ENCODE measurements at regions not wholly inside any gene's neighbourhood (a gene's known extent, or its start where the extent isn't known, plus 50 kb on each side); places are given as distances from the start of the nearest gene placed in this dataset.
"Not testable (repeated sequence)": the region's sequence is repeated elsewhere in the genome, so short reads cannot be mapped to it uniquely, and the experiment has no call there.

GRCh38 chr2:107556038-107556627 lies 270.6 kb upstream of the RGPD4 start:
- Histone ChIP-seq H3K9ac (no peak overlapping the region), H4K20me1 (no peaks in the 10 kb centered on the region), H3K9me3 (replicated peaks in 1 of 11) (peaks cover 29 to 55% (median 48%) of the 10 kb centered on the region in 11 experiments), H3K27me3 (no peaks in the 10 kb centered on the region), H3K4me1 (no peaks in the 10 kb centered on the region), H3K4me3 (no peak overlapping the region; a peak in 1 of 20 replicates), H3K4me2 (no peak overlapping the region), H3K27ac (no peak overlapping the region), H3K36me3 (no peaks in the 10 kb centered on the region)
- no peak for TF ChIP-seq Cebpa-rat (IDR thresholded peaks at IDR 0.05)

DNA sequence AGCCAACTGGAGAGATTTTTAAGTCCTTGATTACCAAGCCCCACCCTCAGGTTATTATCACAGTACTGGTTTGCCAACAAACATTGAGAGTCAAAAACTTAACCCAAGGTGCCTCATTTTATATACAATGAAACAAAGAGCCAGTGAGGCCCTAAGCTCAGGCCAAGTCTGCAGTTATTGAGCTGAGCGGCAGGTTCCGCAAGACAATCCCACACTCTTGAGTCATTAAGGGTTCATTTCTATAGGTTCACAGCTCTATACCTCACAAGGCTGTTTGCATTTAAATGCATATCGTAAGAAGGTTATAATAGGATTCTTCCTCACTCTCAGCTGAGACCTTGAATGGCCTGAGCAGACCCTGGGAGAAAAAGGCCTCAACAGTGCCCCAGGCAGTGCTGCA lies 268.4 kb upstream of the RGPD4 start:
- no peaks in the 10 kb centered on the region for H3K36me3 ChIP-seq
- no peak for TF ChIP-seq Cebpa-rat (IDR thresholded peaks at IDR 0.05)
- no peak overlapping the region for H3K4me3 ChIP-seq
- H3K4me1 ChIP-seq: no peaks in the 10 kb centered on the region
- no peak overlapping the region for H3K4me2 ChIP-seq
- no peaks in the 10 kb centered on the region for H3K27me3 ChIP-seq
- H3K9me3 ChIP-seq (replicated peaks in 1 of 11): peaks cover 29 to 55% (median 48%) of the 10 kb centered on the region in 11 experiments
- no peaks in the 10 kb centered on the region for H4K20me1 ChIP-seq
- H3K27ac ChIP-seq: no peak overlapping the region
- no peak overlapping the region for H3K9ac ChIP-seq

GRCh38 chr2:107569496-107569895 lies 257.2 kb upstream of the RGPD4 start:
- no peak overlapping the region for H3K9ac ChIP-seq
- peaks cover 0 to 10% (median 4%) of the 10 kb centered on the region in 10 experiments; a peak in 9 of 20 replicates for H3K4me1 ChIP-seq
- H3K36me3 ChIP-seq: no peaks in the 10 kb centered on the region
- H3K9me3 ChIP-seq (replicated peaks in 1 of 11): no peaks in the 10 kb centered on the region
- no peak overlapping the region for H3K27ac ChIP-seq
- H4K20me1 ChIP-seq: no peaks in the 10 kb centered on the region
- TF ChIP-seq Cebpa-rat (IDR thresholded peaks at IDR 0.05): no peak
- H3K27me3 ChIP-seq: no peaks in the 10 kb centered on the region
- no peak overlapping the region for H3K4me2 ChIP-seq
- no peak overlapping the region for H3K4me3 ChIP-seq

GRCh38 chr2:107570876-107571275 lies 255.8 kb upstream of the RGPD4 start:
- no peaks in the 10 kb centered on the region for H3K9me3 ChIP-seq (replicated peaks in 1 of 11)
- TF ChIP-seq Cebpa-rat (IDR thresholded peaks at IDR 0.05): no peak
- no peaks in the 10 kb centered on the region for H3K27me3 ChIP-seq
- no peak overlapping the region for H3K9ac ChIP-seq
- H3K4me3 ChIP-seq: no peak overlapping the region
- no peak overlapping the region for H3K27ac ChIP-seq
- H3K4me2 ChIP-seq: no peak overlapping the region
- no peaks in the 10 kb centered on the region for H3K36me3 ChIP-seq
- peaks cover 0 to 10% (median 4%) of the 10 kb centered on the region in 10 experiments; a peak in 9 of 20 replicates for H3K4me1 ChIP-seq
- H4K20me1 ChIP-seq: no peaks in the 10 kb centered on the region

- not testable (repeated sequence) for H3K4me3 ChIP-seq; H3K9me3 ChIP-seq (replicated peaks in 1 of 11); H3K9ac ChIP-seq; H4K20me1 ChIP-seq; H3K4me1 ChIP-seq; H3K27me3 ChIP-seq; H3K4me2 ChIP-seq; H3K27ac ChIP-seq; H3K36me3 ChIP-seq
Measured at GRCh38 chr2:107572890-107573289, 253.8 kb upstream of the RGPD4 start.

GRCh38 chr2:107576991-107577390 lies 249.7 kb upstream of the RGPD4 start:
- no peaks in the 10 kb centered on the region for H3K27me3 ChIP-seq
- H3K9me3 ChIP-seq (replicated peaks in 1 of 11): no peaks in the 10 kb centered on the region
- peaks cover 0 to 10% (median 4%) of the 10 kb centered on the region in 10 experiments; a peak in 9 of 20 replicates for H3K4me1 ChIP-seq
- H3K36me3 ChIP-seq: no peaks in the 10 kb centered on the region
- no peaks in the 10 kb centered on the region for H4K20me1 ChIP-seq
- H3K4me2 ChIP-seq: no peak overlapping the region
- no peak for TF ChIP-seq Cebpa-rat (IDR thresholded peaks at IDR 0.05)
- H3K9ac ChIP-seq: no peak overlapping the region
- H3K4me3 ChIP-seq: no peak overlapping the region
- H3K27ac ChIP-seq: no peak overlapping the region

DNA sequence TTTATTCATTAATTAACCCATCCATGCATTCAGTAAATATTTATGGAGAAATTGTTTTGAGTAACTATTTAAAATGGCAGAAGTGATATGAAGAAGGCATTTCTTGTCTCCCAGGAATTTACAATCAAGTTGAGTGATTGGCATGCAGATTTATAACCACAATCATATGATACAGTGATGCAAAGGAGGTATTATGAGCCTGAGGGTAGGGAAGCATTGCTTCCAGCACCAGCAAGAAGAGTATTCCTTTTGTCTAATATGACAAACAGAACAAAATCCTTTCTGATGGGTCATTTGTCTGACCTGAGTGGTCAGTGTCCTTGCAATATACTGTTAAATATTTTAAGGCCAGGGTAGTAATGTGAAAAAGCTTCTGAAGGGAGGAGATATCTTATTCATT lies 244.2 kb upstream of the RGPD4 start:
- no peak for TF ChIP-seq Cebpa-rat (IDR thresholded peaks at IDR 0.05)

DNA sequence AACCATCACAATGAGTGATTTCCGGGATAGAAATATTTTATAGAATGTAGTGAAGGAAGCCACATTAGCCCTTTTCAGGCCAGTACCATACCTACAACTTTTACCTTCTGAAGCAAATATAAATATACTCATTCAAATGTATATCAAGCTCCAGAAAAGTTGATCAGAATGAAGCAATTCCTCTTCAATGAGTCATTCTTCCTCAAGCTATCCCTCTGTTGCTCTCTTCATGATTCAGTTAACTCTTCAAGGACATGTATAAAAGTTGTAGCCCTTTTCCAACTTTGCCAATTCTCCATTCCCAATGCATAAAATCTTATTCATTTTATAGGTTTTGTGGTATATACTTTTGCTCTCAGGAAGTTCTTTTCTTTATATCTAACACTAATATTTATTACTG lies 242.1 kb upstream of the RGPD4 start:
- Histone ChIP-seq H4K20me1 (no peaks in the 10 kb centered on the region), H3K27ac (no peak overlapping the region), H3K9me3 (replicated peaks in 1 of 11) (no peaks in the 10 kb centered on the region), H3K27me3 (no peaks in the 10 kb centered on the region), H3K4me3 (no peak overlapping the region), H3K36me3 (no peaks in the 10 kb centered on the region), H3K4me2 (no peak overlapping the region; a peak in 1 of 22 replicates), H3K9ac (no peak overlapping the region), H3K4me1 (peaks cover 0 to 23% (median 11%) of the 10 kb centered on the region in 10 experiments; a peak in 13 of 20 replicates)
- no peak for TF ChIP-seq Cebpa-rat (IDR thresholded peaks at IDR 0.05)

More for the DNA sequence above, 244.2 kb upstream of the RGPD4 start:
- Histone ChIP-seq H3K27me3 (no peaks in the 10 kb centered on the region), H3K9me3 (replicated peaks in 1 of 11) (no peaks in the 10 kb centered on the region), H4K20me1 (no peaks in the 10 kb centered on the region), H3K4me1 (peaks cover 0 to 10% (median 0%) of the 10 kb centered on the region in 10 experiments; a peak in 4 of 20 replicates), H3K36me3 (no peaks in the 10 kb centered on the region), H3K4me3 (no peak overlapping the region), H3K27ac (no peak overlapping the region), H3K9ac (no peak overlapping the region), H3K4me2 (no peak overlapping the region)

- Histone ChIP-seq H3K4me3 (no peak overlapping the region), H3K36me3 (no peaks in the 10 kb centered on the region), H3K27me3 (no peaks in the 10 kb centered on the region), H3K4me2 (no peak overlapping the region; a peak in 1 of 22 replicates), H3K27ac (no peak overlapping the region), H3K4me1 (peaks cover 0 to 26% (median 14%) of the 10 kb centered on the region in 10 experiments; a peak in 13 of 20 replicates), H3K9me3 (replicated peaks in 1 of 11) (no peaks in the 10 kb centered on the region), H4K20me1 (no peaks in the 10 kb centered on the region), H3K9ac (no peak overlapping the region)
- no peak for TF ChIP-seq Cebpa-rat (IDR thresholded peaks at IDR 0.05)
Measured at GRCh38 chr2:107585851-107586250, 240.8 kb upstream of the RGPD4 start.

DNA sequence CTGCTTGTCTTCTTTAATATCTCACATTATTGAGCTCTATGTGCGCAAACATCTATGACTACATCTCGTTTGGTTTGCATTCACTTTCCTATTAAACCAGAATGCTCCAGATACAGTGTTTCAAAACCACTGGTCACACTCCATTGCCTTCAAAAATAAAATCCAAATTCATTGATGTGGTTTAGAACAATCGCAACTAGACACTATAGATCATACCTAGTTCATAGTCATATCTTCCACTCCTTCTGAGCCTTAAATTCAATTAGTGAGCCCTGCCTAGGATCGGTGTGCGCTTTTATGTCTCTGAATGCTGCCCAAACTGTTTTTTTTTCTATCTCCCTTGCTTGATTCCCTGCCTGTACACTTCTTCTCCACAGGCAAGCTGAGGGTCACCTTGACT lies 238.5 kb upstream of the RGPD4 start:
- no peak for TF ChIP-seq Cebpa-rat (IDR thresholded peaks at IDR 0.05)

More for the DNA sequence above, 238.5 kb upstream of the RGPD4 start:
- no peak overlapping the region for H3K9ac ChIP-seq
- H4K20me1 ChIP-seq: no peaks in the 10 kb centered on the region
- H3K9me3 ChIP-seq (replicated peaks in 1 of 11): 0 out of 22 replicates have a peak, but pooled peaks cover 0 to under 1% (median 0%) of the 10 kb centered on the region in 11 experiments
- no peaks in the 10 kb centered on the region for H3K36me3 ChIP-seq
- no peaks in the 10 kb centered on the region for H3K27me3 ChIP-seq
- no peak overlapping the region for H3K4me3 ChIP-seq
- H3K27ac ChIP-seq: no peak overlapping the region
- H3K4me2 ChIP-seq: peak overlapping the region in 7 of 11 experiments; percentile 2 to 36 (median 24); a peak in 11 of 22 replicates
- peaks cover 19 to 48% (median 35%) of the 10 kb centered on the region in 10 experiments for H3K4me1 ChIP-seq

All from BLaER1 treated with 17β-estradiol and CSF1 and Interleukin-3, amounts not matched to agents 10 nM and 100 nM (cell line).